ENCODE measurements at regions not wholly inside any gene's neighbourhood (a gene's known extent, or its start where the extent isn't known, plus 50 kb on each side); places are given as distances from the start of the nearest gene placed in this dataset.
"Not testable (repeated sequence)": the region's sequence is repeated elsewhere in the genome, so short reads cannot be mapped to it uniquely, and the experiment has no call there.

GRCh38 chr18:60070631-60071030 lies 170.8 kb downstream of the PMAIP1 start:
- no peak for TF ChIP-seq CTCF (IDR thresholded peaks at IDR 0.05)
- H3K27ac ChIP-seq = no peak overlapping the region
- DNase-seq (ENCODE audit: low spot score) = no peak
- no peak overlapping the region for H3K4me3 ChIP-seq

- TF ChIP-seq CTCF (IDR thresholded peaks at IDR 0.05) = no peak
- DNase-seq (ENCODE audit: low spot score) = no peak
Observed at GRCh38 chr18:60069145-60069544, 169.3 kb downstream of the PMAIP1 start.

GRCh38 chr18:60067426-60068210 lies 167.8 kb downstream of the PMAIP1 start:
- no peak for TF ChIP-seq CTCF (IDR thresholded peaks at IDR 0.05)
- H3K27ac ChIP-seq = no peak overlapping the region
- no peak overlapping the region for H3K4me3 ChIP-seq
- DNase-seq (ENCODE audit: low spot score) = no peak

More at GRCh38 chr18:60069145-60069544, 169.3 kb downstream of the PMAIP1 start:
- Histone ChIP-seq H3K4me3 (no peak overlapping the region), H3K27ac (no peak overlapping the region)

GRCh38 chr18:60066219-60066975 lies 166.6 kb downstream of the PMAIP1 start:
- TF ChIP-seq CTCF (IDR thresholded peaks at IDR 0.05) = no peak
- Histone ChIP-seq H3K4me3 (no peak overlapping the region), H3K27ac (no peak overlapping the region)
- no peak for DNase-seq (ENCODE audit: low spot score)

GRCh38 chr18:60064271-60064670 lies 164.5 kb downstream of the PMAIP1 start:
- no peak for TF ChIP-seq CTCF (IDR thresholded peaks at IDR 0.05)
- Histone ChIP-seq H3K27ac (no peak overlapping the region), H3K4me3 (no peak overlapping the region)
- DNase-seq (ENCODE audit: low spot score) = no peak

- H3K27ac ChIP-seq; H3K4me3 ChIP-seq; DNase-seq (ENCODE audit: low spot score): not testable (repeated sequence)
Observed at GRCh38 chr18:60062831-60063230, 163.0 kb downstream of the PMAIP1 start.

- no peak overlapping the region for H3K27ac ChIP-seq
- no peak for DNase-seq (ENCODE audit: low spot score)
- no peak overlapping the region for H3K4me3 ChIP-seq
- TF ChIP-seq CTCF (IDR thresholded peaks at IDR 0.05) = no peak
Observed at GRCh38 chr18:60062396-60062795, 162.6 kb downstream of the PMAIP1 start.

All from coronary artery (tissue), 2 donors.